ENCODE measurements at regions not wholly inside any gene's neighbourhood (a gene's known extent, or its start where the extent isn't known, plus 50 kb on each side); places are given as distances from the start of the nearest gene placed in this dataset.

GRCh38 chr2:177078416-177078815 lies 134.2 kb upstream of the HNRNPA3 start:
- Histone ChIP-seq H3K4me3 (ENCODE audit: low read length) (no peak overlapping the region), H3K27ac (ENCODE audit: low read length) (no peak overlapping the region), H3K36me3 (ENCODE audit: control insufficient read depth, insufficient read depth, low read length) (no peaks in the 10 kb centered on the region), H3K9me3 (ENCODE audit: control insufficient read depth, insufficient read depth, low read length) (no peaks in the 10 kb centered on the region), H3K27me3 (ENCODE audit: control insufficient read depth, insufficient read depth, low read length) (no peaks in the 10 kb centered on the region), H3K4me1 (ENCODE audit: control insufficient read depth, insufficient read depth, low read length) (no peaks in the 10 kb centered on the region)
- no peaks in the 10 kb centered on the region for H3K36me3 Mint-ChIP-seq
- 85% methylated on average over 3 of the region's 3 CpGs for WGBS (ENCODE audit: insufficient coverage)
- intact Hi-C loops (cut with micrococcal nuclease) = no loop called here
- DNase-seq (no peak), ATAC-seq (no peak)
- no peaks in the 10 kb centered on the region for H3K4me1 Mint-ChIP-seq
- H3K4me3 Mint-ChIP-seq = no peak overlapping the region
- H3K9me3 Mint-ChIP-seq = no peaks in the 10 kb centered on the region
- no peak for TF ChIP-seq CTCF (IDR thresholded peaks at IDR 0.05)
- H3K27me3 Mint-ChIP-seq (ENCODE audit: low read depth in 2 of 2) = peaks cover 16 to 30% of the 10 kb centered on the region in 2 donors
- H3K27ac Mint-ChIP-seq = no peak overlapping the region

- DNase-seq (no peak), ATAC-seq (no peak)
- no peaks in the 10 kb centered on the region for H3K36me3 Mint-ChIP-seq
- no peaks in the 10 kb centered on the region for H3K9me3 Mint-ChIP-seq
- Histone ChIP-seq H3K4me3 (ENCODE audit: low read length) (no peak overlapping the region), H3K9me3 (ENCODE audit: control insufficient read depth, insufficient read depth, low read length) (no peaks in the 10 kb centered on the region), H3K27me3 (ENCODE audit: control insufficient read depth, insufficient read depth, low read length) (no peaks in the 10 kb centered on the region), H3K36me3 (ENCODE audit: control insufficient read depth, insufficient read depth, low read length) (no peaks in the 10 kb centered on the region), H3K27ac (ENCODE audit: low read length) (no peak overlapping the region), H3K4me1 (ENCODE audit: control insufficient read depth, insufficient read depth, low read length) (no peaks in the 10 kb centered on the region)
- no peak overlapping the region for H3K4me3 Mint-ChIP-seq
- intact Hi-C loops (cut with micrococcal nuclease) = no loop called here
- TF ChIP-seq CTCF (IDR thresholded peaks at IDR 0.05) = no peak
- H3K27ac Mint-ChIP-seq = no peak overlapping the region
- WGBS (ENCODE audit: insufficient coverage) = 97% methylated on average over 2 of the region's 3 CpGs
- H3K27me3 Mint-ChIP-seq (ENCODE audit: low read depth in 2 of 2) = peaks cover 19 to 30% of the 10 kb centered on the region in 2 donors
- H3K4me1 Mint-ChIP-seq = no peaks in the 10 kb centered on the region
Measured at GRCh38 chr2:177078855-177079254, 133.7 kb upstream of the HNRNPA3 start.

- intact Hi-C loops (cut with micrococcal nuclease) = no loop called here
- no peak for TF ChIP-seq CTCF (IDR thresholded peaks at IDR 0.05)
- no peak overlapping the region for H3K4me3 Mint-ChIP-seq
- H3K4me1 Mint-ChIP-seq = no peaks in the 10 kb centered on the region
- WGBS (ENCODE audit: insufficient coverage) = 93% methylated on average over 3 of the region's 3 CpGs
- H3K4me3 ChIP-seq (ENCODE audit: low read length) = no peak overlapping the region
- DNase-seq (no peak), ATAC-seq (no peak)
- no peak overlapping the region for H3K27ac ChIP-seq (ENCODE audit: low read length)
- no peaks in the 10 kb centered on the region for H3K36me3 Mint-ChIP-seq
- H3K27ac Mint-ChIP-seq = no peak overlapping the region
- H3K9me3 Mint-ChIP-seq = no peaks in the 10 kb centered on the region
- H3K27me3 Mint-ChIP-seq (ENCODE audit: low read depth in 2 of 2) = peaks cover 15 to 21% of the 10 kb centered on the region in 2 donors
- H3K4me1 ChIP-seq (ENCODE audit: control insufficient read depth, insufficient read depth, low read length) = no peaks in the 10 kb centered on the region
- no peaks in the 10 kb centered on the region for H3K36me3 ChIP-seq (ENCODE audit: control insufficient read depth, insufficient read depth, low read length)
- no peaks in the 10 kb centered on the region for H3K9me3 ChIP-seq (ENCODE audit: control insufficient read depth, insufficient read depth, low read length)
- H3K27me3 ChIP-seq (ENCODE audit: control insufficient read depth, insufficient read depth, low read length) = no peaks in the 10 kb centered on the region
Measured at GRCh38 chr2:177080746-177081284, 131.8 kb upstream of the HNRNPA3 start.

GRCh38 chr2:177084607-177085006 lies 128.0 kb upstream of the HNRNPA3 start:
- H3K36me3 ChIP-seq (ENCODE audit: control insufficient read depth, insufficient read depth, low read length) = no peaks in the 10 kb centered on the region
- no peaks in the 10 kb centered on the region for H3K4me1 ChIP-seq (ENCODE audit: control insufficient read depth, insufficient read depth, low read length)
- no peak overlapping the region for H3K4me3 ChIP-seq (ENCODE audit: low read length)
- Mint-ChIP-seq H3K27me3 (ENCODE audit: low read depth in 2 of 2) (peaks cover 11 to 22% of the 10 kb centered on the region in 2 donors), H3K4me1 (no peaks in the 10 kb centered on the region), H3K4me3 (no peak overlapping the region), H3K36me3 (no peaks in the 10 kb centered on the region), H3K9me3 (no peaks in the 10 kb centered on the region), H3K27ac (no peak overlapping the region)
- H3K9me3 ChIP-seq (ENCODE audit: control insufficient read depth, insufficient read depth, low read length) = no peaks in the 10 kb centered on the region
- 79% methylated on average over 4 of the region's 4 CpGs for WGBS (ENCODE audit: insufficient coverage)
- no peaks in the 10 kb centered on the region for H3K27me3 ChIP-seq (ENCODE audit: control insufficient read depth, insufficient read depth, low read length)
- DNase-seq = no peak
- no peak for ATAC-seq
- no peak overlapping the region for H3K27ac ChIP-seq (ENCODE audit: low read length)
- intact Hi-C loops (cut with micrococcal nuclease) = no loop called here
- no peak for TF ChIP-seq CTCF (IDR thresholded peaks at IDR 0.05)

Measured in natural killer cell (primary cell).